ENCODE measurements at regions not wholly inside any gene's neighbourhood (a gene's known extent, or its start where the extent isn't known, plus 50 kb on each side); places are given as distances from the start of the nearest gene placed in this dataset.

DNA sequence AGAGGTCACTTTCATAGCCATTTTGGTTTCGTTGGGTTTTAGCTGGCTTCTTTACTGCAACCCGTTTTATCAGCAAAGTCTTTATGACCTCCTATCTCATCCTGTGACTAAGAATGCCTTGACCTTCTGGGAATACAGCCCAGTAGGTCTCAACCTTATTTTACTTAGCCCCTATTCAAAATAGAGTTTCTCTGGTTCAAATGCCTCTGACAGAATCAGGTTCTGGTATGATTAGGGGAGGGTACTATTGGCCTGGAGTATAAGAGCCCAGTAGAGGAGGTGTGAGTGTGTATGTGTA, 95.4 kb upstream of the RAB40AL start:
- TF ChIP-seq, protein P1, sequence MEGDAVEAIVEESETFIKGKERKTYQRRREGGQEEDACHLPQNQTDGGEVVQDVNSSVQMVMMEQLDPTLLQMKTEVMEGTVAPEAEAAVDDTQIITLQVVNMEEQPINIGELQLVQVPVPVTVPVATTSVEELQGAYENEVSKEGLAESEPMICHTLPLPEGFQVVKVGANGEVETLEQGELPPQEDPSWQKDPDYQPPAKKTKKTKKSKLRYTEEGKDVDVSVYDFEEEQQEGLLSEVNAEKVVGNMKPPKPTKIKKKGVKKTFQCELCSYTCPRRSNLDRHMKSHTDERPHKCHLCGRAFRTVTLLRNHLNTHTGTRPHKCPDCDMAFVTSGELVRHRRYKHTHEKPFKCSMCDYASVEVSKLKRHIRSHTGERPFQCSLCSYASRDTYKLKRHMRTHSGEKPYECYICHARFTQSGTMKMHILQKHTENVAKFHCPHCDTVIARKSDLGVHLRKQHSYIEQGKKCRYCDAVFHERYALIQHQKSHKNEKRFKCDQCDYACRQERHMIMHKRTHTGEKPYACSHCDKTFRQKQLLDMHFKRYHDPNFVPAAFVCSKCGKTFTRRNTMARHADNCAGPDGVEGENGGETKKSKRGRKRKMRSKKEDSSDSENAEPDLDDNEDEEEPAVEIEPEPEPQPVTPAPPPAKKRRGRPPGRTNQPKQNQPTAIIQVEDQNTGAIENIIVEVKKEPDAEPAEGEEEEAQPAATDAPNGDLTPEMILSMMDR (IDR thresholded peaks at IDR 0.05; ENCODE audit: low read depth, low read length, missing input control) = no peak
- TF ChIP-seq RXRA (IDR thresholded peaks at IDR 0.05) = no peak
- TF ChIP-seq RAD21 (IDR thresholded peaks at IDR 0.05) = no peak
- no peak for TF ChIP-seq YY1 (IDR thresholded peaks at IDR 0.05)
- TF ChIP-seq, protein P2, sequence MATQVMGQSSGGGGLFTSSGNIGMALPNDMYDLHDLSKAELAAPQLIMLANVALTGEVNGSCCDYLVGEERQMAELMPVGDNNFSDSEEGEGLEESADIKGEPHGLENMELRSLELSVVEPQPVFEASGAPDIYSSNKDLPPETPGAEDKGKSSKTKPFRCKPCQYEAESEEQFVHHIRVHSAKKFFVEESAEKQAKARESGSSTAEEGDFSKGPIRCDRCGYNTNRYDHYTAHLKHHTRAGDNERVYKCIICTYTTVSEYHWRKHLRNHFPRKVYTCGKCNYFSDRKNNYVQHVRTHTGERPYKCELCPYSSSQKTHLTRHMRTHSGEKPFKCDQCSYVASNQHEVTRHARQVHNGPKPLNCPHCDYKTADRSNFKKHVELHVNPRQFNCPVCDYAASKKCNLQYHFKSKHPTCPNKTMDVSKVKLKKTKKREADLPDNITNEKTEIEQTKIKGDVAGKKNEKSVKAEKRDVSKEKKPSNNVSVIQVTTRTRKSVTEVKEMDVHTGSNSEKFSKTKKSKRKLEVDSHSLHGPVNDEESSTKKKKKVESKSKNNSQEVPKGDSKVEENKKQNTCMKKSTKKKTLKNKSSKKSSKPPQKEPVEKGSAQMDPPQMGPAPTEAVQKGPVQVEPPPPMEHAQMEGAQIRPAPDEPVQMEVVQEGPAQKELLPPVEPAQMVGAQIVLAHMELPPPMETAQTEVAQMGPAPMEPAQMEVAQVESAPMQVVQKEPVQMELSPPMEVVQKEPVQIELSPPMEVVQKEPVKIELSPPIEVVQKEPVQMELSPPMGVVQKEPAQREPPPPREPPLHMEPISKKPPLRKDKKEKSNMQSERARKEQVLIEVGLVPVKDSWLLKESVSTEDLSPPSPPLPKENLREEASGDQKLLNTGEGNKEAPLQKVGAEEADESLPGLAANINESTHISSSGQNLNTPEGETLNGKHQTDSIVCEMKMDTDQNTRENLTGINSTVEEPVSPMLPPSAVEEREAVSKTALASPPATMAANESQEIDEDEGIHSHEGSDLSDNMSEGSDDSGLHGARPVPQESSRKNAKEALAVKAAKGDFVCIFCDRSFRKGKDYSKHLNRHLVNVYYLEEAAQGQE (IDR thresholded peaks at IDR 0.05) = no peak
